ENCODE measurements at regions not wholly inside any gene's neighbourhood (a gene's known extent, or its start where the extent isn't known, plus 50 kb on each side); places are given as distances from the start of the nearest gene placed in this dataset.
"Not testable (repeated sequence)": the region's sequence is repeated elsewhere in the genome, so short reads cannot be mapped to it uniquely, and the experiment has no call there.

DNA sequence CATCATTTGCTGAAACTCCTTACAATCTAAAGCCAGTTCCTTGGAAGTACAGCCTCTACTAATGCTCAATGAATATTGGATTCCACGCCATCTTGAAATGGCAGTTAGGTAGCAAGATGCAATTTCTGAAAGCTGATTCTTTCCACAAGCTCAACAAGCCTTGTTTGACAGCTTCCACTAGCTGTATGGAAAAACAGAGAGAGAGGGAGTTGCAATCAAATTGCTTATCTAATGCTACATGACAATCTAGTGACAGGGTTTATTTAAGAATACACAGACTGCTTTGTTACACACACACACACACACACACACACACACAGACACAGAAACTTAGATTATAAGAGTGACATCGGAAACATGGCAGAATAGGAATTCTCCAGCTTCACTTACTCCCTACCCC is 288.4 kb upstream of the DEPDC1 start:
- no peak for DNase-seq

DNA sequence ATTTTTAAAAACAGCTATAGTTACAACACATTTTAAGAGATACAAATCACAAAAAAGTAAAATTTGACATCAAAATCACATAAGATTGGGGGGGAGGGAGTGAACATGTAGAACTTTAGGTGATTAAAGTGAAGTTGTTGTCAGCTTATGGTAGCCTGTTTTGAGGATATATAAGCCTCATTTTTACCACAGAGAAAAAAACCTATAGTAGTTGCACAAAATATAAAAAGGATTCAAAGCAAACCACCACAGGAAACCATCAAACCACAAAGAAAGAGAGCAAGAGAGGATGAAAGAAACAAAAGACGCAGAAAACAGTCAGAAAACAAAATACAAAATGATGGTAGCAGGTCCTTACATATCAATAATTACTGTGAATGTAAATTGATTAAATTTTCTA is 291.9 kb upstream of the DEPDC1 start:
- DNase-seq: no peak

DNA sequence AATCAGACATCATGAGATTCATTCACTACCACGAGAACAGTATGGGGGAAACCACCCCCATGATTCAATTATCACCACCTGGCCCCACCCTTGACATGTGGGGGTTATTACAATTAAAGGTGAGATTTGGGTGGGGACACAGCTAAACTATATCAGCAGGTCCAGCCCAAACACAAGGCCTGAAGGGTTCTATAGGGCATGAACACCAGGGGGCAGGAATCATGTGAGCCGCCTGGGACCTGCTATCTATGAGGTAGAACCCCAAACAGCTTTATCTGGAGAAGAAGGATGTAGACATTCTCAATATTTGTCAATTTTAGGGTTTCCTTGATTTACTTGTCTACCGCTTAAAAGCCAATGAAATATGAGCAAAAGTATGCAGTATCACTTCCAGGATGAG is 294.9 kb upstream of the DEPDC1 start:
- DNase-seq: no peak

DNA sequence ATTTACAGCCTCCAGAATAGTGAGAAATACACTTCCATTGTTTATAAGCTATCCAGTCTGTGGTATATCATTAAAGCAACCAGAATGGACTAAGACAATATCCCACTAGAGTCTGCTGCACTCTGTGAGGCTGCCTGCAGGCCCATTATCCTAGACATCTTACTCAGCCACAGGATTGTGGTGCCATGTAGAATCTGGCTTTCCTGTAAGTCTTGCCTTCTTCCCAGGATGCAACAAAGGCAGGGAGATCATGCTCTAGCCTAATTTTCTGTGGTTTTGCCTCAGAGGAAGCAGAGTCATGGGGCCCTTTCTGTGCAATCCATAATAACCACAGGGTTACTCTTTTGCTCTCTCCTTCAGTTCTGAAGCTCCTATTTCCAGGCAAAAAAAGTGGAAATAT is 299.1 kb upstream of the DEPDC1 start:
- peak; percentile 2 for DNase-seq

DNA sequence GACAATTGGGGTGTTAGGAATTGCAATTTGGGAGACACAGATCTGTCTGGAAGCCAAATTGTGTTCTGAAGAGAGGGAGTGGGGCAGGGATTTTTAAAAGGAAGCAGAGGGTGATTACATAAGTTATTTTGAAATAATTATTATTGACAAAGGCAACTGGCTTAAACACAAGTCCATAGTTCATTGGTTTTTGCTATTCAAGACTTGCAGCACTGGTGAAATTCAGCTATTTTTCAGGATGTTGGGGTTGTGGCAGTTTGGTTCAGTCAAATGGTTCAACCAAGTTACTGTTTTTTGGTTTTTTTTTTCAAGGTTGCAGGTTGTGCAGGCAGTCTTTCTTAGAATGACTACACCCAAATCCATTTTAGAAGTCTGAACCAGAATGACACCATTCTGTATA is 300.0 kb upstream of the DEPDC1 start:
- no peak for DNase-seq

DNA sequence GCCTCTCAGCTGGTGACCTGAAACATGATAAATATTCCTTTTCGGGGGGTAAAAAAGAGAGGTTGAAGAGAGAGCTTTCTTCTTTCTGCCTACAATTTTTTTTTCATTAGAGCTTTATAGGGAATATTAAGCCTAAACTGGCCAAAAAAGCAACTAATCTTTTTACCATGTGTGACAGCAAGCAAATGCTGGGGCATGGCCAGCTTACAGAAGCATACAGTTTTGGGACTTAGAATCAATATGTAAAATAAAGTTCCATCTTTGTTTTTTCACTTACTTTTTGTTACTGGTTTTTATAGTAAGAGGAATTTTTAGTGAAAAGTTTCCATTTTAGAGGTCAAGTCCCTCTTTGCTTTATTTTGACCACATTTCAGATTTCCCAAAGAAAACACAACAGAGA is 301.2 kb upstream of the DEPDC1 start:
- no peak for DNase-seq

DNA sequence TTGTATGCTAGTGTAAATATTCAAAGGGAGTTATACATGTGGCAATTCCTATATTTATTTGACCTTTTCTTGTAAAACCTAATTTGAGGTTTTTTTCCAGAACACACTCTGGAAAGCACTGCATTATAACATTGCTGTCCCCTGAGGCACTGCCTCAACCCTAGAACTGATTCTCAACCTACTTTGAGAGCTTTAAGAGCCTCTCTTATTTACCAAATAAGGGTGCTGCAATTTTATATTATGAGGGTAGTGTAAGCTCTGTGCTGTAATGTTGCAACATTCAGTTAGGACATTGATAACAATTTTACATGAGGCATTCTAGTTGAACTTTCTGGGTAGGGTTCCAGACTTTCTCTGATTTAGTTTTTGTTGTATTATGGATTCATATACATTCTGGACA is 302.2 kb upstream of the DEPDC1 start:
- DNase-seq: no peak

DNA sequence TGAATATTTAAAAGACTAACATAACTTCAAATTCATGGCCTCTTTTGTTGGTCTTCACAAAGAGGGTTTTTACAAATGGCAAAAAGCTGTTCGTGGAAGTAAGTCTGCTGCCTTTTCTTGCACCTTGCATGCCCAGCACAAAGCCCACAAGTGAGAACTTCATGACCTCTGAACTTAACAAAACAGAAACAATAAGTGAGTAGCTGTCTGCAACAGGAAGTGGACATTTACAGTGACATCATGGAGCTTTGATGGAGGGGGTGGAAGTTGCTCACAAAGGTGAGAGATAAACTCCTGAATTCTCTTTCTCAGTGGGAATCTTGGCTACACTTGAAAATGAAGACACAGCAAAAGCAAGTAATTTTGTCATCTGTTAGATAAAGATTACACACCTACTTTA is 303.3 kb upstream of the DEPDC1 start:
- no peak for DNase-seq

DNA sequence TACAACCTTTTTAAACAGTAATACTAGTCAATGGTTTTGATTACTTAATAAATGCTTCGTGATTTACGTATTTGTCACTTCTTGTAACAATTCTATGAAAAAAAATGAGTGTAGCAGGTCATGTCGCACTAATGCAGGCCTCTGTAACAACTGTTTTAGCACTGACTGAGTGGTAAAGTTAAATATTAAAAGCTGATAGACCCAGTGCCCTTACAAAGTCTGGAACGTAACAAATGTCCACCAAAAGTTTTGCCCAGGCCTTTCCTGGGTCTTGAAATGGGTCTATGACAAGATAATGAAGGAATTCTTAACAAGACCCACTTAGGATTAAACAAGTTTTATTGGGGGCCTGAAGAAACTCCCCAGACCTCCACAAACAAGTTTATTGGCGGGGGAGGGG is 304.6 kb upstream of the DEPDC1 start:
- no peak for DNase-seq

DNA sequence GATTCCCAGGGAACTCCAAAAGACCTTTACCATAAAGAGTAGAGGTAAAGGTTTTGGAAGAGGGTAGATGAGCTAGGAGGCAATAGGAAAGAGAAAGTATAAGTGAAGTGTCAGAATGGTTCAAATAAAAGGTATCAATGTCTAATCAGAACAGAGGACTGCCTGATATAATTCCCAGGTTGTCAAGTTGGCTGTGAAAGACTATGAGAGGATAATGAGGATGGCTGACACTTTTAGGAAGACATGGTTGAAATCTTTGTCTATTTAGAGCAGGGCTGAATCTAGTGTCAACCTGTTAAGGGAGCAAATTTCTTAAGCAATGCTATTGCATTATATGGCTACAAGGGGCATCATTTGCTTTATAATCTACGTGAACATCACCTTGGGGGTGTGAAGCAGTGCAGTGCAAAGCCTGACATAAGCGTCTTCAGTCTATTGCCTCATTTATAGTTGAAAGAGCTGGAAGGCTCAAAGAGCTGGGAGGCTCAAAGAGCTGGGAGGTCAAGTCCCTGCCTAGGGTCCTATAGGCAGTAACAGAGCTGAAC is 308.3 kb upstream of the DEPDC1 start:
- DNase-seq: no peak

DNA sequence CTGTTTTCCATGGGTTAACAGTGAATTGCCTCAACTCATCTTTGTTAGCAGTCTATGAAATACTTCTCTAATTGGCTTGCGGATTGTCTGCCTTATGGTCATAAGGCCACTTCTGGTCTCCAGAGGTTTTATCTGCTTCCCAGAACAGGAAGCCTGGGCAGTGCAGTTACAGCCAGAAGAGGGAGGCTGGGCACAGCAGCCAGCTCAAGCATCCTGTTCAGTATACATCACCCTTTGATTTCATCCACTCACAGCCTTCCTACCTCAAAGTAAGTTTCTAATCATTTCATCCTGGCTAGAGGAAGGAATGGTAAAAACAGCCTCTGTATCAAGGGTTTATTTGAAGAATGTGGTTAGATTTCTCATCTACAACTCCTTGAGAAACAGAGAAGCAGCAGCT is 311.5 kb upstream of the DEPDC1 start:
- peak; percentile 2 for DNase-seq

DNA sequence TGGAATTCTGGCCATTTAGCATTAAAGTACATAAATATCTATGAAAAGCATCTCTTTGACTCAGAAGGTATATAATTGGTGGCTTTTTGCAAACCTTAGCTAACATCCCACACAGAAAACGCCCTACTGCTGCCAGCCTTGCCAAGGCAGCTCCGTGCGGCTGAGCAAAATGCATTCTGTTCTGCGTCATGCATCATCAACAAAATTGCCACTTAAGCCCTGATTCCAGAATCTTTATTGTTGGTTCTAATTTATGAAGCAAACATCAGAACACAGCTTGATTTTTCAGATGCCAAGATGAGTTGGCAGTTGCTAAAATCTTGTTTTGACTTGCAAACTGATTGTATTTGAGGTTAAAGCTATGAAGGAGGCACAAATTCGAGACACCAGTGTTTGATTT is 314.9 kb upstream of the DEPDC1 start:
- DNase-seq: no peak

DNA sequence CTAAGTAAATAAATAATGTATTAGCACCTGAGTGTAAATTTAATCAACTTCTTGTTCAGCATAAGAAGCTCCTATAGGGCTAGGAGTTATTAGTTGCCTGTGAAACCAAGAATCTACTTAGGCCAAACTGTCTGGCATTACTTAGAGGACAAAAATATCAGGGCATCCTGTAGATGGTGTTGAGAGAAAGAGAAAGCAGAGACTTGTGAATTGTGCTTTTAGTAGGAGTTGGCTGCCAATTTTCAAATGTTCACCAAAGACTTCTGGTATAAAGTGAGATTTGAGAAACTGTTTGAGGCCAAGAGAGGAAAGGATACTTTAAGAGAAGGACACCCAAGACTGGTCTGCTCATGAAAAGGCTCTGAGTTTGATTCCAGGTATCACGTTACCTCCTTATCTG is 315.5 kb upstream of the DEPDC1 start:
- no peak for DNase-seq

DNA sequence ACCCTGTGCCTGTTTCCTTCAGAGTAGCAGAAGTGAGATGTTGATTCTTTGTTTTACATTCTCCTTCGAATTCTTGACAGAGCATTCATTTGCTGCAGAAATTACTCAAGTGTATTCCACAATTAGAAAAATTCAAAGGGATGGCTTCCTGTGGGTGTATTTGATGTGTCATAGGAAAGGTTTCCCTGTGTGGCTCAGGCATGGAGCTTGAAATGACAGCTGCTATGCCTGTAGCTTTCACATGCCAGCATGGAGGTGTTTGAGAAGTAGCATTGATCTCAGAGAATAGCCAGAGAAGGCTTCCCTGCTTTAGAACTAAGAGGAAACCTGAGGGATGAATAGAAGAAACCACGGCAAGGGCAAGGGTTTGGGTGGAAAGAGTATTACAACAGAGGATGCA is 317.2 kb upstream of the DEPDC1 start:
- DNase-seq: peak; percentile 4

DNA sequence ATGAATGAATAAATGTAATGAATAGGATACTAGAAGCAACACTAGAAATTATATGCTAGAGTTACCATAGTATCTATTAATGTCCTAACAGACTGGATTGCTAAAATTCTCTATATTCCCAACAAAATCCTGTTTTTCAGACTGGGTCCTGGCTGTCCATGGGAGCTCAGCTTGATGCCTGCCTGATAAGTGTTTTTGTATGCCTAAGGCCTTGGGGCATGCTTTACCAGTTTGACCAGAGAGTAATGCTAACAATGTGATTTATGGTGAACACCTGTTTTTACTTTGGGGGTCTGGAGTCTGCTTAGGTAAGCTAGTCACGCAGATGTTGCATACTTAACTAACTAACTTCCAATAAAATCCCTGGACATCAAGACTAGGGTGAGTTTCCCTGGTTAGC is 318.8 kb upstream of the DEPDC1 start:
- no peak for DNase-seq

DNA sequence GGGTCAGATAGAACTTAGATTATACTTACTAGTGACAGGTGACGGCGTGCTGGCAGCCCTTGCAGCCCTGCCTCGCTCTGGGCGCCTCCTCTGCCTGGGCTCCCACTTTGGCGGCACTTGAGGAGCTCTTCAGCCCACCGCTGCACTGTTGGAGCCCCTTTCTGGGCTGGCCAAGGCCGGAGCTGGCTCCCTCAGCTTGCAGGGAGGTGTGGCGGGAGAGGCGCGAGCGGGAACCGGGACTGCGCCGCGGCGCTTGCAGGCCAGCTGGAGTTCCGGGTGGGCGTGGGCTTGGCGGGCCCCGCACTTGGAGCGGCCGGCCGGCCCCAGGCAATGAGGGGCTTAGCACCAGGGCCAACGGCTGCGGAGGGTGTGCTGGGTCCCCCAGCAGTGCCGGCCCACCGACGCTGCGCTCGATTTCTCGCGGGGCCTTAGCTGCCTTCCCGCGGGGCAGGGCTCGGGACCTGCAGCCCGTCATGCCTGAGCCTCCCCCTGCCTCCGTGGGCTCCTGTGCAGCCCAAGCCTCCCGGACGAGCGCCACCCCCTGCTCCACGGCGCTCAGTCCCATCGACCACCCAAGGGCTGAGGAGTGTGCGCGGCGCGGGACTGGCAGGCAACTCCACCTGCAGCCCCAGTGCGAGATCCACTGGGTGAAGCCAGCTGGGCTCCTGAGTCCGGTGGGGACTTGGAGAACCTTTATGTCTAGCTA is 320.8 kb upstream of the DEPDC1 start:
- not testable (repeated sequence) for DNase-seq

DNA sequence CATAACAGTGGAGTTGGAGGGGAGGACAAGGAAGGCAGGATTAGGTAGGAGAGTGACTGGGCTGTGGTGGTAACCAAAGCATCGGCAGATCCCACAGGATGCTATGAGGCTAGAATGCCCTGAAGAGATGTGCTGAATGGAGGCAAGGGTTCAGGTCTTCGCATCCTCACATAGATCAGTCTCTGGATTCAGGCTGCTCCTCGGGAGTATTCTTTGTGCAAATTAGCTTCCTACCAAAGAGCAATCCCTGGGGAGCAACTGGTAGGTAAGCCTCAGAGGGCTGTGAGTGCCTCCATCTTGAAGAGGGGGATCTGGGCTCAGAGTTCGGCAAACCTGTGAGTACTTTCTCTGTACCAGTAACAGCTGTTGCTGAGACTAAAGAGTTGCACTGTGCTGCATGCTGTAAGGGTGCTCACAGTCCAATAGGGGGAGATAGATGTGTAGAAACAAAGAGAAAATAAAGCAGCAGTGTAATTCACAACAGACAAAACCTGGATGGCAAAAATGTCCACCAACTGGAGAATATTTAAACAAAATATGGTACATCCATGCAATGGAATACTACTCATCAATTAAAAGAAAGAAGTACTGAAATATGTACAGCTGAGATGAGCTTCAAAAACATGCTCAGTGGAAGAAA is 322.4 kb upstream of the DEPDC1 start:
- peak; percentile 5 for DNase-seq

DNA sequence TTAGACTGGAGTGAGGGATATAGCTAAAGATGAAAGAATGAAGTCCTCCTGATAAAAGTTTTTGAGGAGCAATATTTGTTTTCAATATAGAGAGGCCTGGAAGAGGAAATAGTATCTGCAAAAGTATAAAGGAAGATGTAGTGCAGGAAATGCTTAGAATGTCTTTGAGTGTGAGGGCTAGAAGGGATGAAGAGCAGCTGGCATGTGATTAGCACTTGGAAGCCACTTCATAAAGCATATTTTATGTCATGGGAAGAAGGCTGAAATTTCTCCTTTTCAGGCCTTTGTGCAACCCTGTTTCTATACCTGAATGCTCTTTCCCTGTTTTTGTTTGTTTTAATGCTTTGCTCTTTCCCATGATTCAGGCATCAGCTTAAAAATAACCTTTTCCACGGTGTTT is 323.3 kb upstream of the DEPDC1 start:
- DNase-seq: no peak

DNA sequence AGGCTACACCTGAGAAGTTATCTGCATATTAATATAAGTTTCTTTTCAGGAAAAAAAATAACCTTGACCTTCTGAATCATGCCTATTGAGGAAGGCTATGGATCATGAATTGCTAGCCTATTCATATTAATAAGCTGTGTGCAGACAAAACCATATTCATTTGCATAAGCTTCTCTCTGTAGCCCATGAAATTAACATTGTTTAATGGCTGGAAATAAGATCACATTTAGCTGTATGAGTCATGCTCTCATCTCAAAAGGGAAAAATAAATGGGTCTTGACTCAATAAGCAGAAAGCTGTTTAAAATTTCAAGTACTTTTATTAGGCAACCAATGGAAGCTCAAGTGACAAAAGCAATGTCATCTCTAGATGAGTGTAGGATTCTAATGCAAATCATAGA is 330.0 kb upstream of the DEPDC1 start:
- no peak for DNase-seq

DNA sequence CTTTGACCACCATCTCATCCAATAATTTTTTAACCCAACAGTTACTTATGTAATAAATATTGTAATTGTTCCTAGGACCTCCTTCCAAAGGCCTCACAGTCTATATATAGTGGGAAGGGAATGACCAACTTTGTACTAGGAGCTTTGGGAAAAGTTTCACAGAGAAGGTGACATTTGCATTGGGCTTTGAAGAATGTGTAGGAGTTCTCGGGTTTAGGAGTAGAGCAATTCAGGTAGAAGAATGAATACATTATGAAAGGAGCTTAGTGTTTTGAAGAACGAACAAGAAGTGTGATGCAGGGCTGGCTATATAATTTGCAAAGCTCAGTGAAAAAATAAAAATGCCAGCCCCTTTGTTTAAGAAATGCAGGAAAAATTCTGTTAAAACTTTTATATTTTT is 330.4 kb upstream of the DEPDC1 start:
- no peak for DNase-seq

DNA sequence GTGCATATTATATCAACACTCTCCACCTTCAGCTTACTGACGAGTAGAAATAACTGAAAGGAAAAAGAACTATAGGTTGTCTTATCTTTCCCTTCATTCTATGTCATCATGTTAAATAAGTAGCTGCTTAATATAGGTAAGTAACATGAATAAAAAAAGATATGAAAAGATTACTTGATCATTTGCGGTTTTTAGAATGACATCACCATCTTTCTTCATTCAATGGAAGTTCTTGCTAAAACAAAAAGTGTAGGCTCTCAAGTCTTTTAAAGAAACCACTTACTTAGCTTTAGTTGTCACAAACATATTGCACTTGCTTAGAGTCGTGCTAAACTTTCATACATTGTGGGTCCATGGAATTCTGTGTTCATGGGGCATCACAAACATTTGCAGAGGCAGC is 331.1 kb upstream of the DEPDC1 start:
- DNase-seq: no peak

DNA sequence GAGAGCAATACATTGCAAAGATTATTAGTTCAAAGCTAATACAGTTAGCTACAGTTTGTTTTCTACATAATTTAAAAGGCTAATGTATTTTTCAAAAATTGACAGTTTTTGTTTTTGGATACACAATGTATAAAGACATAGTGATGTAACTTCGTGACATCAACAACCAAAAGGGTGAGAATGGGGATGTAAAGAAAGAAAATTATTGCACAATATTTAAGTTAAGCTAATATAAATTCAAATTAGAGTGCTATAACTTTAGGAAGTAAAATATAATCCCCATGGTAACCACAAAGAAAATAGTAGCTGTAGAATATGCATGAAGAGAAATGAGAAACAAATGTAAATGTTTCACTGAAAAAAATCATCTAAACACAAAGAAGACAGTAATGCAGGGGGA is 334.4 kb upstream of the DEPDC1 start:
- no peak for DNase-seq

DNA sequence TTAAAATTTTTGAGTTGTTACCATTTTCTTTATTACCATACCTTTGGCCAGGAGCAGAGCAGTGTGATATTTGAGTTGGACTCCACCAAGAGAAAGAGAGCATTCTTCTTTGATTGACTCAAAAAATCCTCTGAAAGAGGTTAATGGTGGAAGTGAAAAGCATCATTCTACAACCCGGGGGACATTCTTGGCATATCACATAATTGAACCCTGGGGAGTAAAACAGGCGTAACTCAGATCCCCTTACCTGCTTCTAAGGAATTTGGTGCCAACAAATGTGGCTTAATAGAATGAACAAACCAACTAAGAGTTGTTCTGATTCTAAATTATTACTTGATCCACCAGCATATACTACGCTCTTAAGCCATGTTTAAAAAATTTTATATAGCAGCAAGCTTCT is 351.1 kb upstream of the DEPDC1 start:
- DNase-seq: no peak

DNA sequence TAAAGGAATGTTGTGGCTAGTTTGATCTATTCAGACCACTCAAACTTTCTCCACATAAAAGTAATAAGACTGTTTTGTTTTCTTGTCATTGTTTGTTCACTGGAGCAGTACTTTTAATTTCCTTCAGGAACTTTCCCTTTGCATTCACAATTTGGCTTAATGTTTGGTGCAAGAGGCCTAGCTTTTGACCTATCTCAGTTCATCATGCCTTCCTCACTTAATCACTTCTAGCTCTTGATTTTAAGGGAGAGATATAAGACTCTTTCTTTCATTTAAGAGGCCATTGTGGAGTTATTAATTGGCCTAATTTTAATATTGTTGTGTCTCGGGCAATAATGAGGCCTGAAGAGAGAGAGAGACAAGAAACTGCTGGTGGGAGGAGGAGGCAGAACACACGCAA is 371.7 kb upstream of the DEPDC1 start:
- no peak for DNase-seq

DNA sequence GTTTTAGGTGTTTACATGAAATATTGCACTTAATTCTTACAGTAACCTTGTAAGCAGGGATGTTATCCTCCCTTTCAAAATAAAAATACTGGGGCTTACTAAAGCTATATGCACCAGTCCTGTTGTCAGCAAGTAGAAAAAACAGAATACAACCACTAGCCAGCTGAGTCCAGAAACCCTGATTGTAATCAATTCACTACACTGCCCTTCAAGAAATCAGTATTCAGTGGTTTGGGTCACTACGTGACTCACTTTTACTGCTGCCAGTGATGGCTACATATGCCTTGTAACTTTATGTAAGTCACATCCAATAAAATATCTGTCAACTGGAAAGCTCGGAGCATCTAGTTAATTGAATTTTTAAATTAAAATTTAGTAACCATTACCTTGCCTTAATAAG is 376.3 kb upstream of the DEPDC1 start:
- no peak for DNase-seq
